ENCODE measurements at regions not wholly inside any gene's neighbourhood (a gene's known extent, or its start where the extent isn't known, plus 50 kb on each side); places are given as distances from the start of the nearest gene placed in this dataset.
"Not testable (repeated sequence)": the region's sequence is repeated elsewhere in the genome, so short reads cannot be mapped to it uniquely, and the experiment has no call there.

- H3K9me3 ChIP-seq, result no peaks in the 10 kb centered on the region
- ATAC-seq (no peak), DNase-seq (no peak)
- no peaks in the 10 kb centered on the region for H3K36me3 ChIP-seq
- H3K4me3 ChIP-seq, result no peak overlapping the region
- H3K4me1 ChIP-seq, result no peaks in the 10 kb centered on the region
- WGBS (ENCODE audit: insufficient coverage, low coverage, low lambda C conversion rate, missing lambda C conversion rate), result 30% methylated on average over 1 of the region's 1 CpG
- H3K27me3 ChIP-seq, result no peaks in the 10 kb centered on the region
- intact Hi-C loops (cut with DNase I), result no loop called here
- TF ChIP-seq, protein P1, sequence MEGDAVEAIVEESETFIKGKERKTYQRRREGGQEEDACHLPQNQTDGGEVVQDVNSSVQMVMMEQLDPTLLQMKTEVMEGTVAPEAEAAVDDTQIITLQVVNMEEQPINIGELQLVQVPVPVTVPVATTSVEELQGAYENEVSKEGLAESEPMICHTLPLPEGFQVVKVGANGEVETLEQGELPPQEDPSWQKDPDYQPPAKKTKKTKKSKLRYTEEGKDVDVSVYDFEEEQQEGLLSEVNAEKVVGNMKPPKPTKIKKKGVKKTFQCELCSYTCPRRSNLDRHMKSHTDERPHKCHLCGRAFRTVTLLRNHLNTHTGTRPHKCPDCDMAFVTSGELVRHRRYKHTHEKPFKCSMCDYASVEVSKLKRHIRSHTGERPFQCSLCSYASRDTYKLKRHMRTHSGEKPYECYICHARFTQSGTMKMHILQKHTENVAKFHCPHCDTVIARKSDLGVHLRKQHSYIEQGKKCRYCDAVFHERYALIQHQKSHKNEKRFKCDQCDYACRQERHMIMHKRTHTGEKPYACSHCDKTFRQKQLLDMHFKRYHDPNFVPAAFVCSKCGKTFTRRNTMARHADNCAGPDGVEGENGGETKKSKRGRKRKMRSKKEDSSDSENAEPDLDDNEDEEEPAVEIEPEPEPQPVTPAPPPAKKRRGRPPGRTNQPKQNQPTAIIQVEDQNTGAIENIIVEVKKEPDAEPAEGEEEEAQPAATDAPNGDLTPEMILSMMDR (IDR thresholded peaks at IDR 0.05), result no peak
- H3K27ac ChIP-seq, result no peak overlapping the region
These were observed 1623.4 kb downstream of the EFNA5 start for GRCh38 chr5:106047341-106047740.

GRCh38 chr5:106032069-106032468 lies 1638.7 kb downstream of the EFNA5 start:
- H3K4me1 ChIP-seq; H3K27me3 ChIP-seq; H3K36me3 ChIP-seq; ATAC-seq; H3K27ac ChIP-seq; intact Hi-C loops (cut with DNase I); DNase-seq; H3K4me3 ChIP-seq; H3K9me3 ChIP-seq: not testable (repeated sequence)
- WGBS (ENCODE audit: insufficient coverage, low coverage, low lambda C conversion rate, missing lambda C conversion rate), result 0% methylated on average over 1 of the region's 2 CpGs

DNA sequence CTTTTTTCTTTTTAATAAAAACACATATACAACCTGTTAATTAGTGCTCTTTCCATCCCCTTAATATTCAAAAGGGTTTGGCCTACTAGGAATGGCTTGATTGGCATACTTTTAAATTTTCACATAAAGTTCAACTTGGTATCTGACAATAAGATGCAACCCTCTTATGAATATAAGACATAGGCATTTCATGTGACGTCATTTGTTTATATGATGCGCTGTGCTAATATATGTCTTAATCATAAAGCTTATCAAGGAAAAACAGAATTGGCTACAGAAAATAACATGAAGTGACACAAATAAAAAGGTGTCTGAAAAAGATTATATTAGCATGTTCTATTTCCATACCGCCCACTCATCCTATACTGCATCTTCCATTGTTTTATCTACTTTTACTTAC lies 1642.4 kb downstream of the EFNA5 start:
- TF ChIP-seq, protein P1 (IDR thresholded peaks at IDR 0.05), result no peak
- TF ChIP-seq POLR2A (IDR thresholded peaks at IDR 0.05), result no peak
- WGBS (ENCODE audit: insufficient coverage, low coverage, low lambda C conversion rate, missing lambda C conversion rate), result 50% methylated on average over 3 of the region's 3 CpGs
- Histone ChIP-seq H3K27ac (no peak overlapping the region), H3K36me3 (no peaks in the 10 kb centered on the region), H3K4me3 (no peak overlapping the region), H3K4me1 (no peaks in the 10 kb centered on the region), H3K9me3 (no peaks in the 10 kb centered on the region), H3K27me3 (no peaks in the 10 kb centered on the region)
- intact Hi-C loops (cut with DNase I), result no loop called here
- ATAC-seq (no peak), DNase-seq (no peak)

- Histone ChIP-seq H3K27ac (no peak overlapping the region), H3K4me3 (no peak overlapping the region), H3K9me3 (no peaks in the 10 kb centered on the region), H3K4me1 (no peaks in the 10 kb centered on the region), H3K36me3 (no peaks in the 10 kb centered on the region), H3K27me3 (no peaks in the 10 kb centered on the region)
- 56% methylated on average over 1 of the region's 1 CpG for WGBS (ENCODE audit: insufficient coverage, low coverage, low lambda C conversion rate, missing lambda C conversion rate)
- no peak for DNase-seq
- TF ChIP-seq, protein P1 (IDR thresholded peaks at IDR 0.05), result no peak
- no peak for TF ChIP-seq POLR2A (IDR thresholded peaks at IDR 0.05)
- ATAC-seq, result no peak
- intact Hi-C loops (cut with DNase I), result no loop called here
These were observed 1649.8 kb downstream of the EFNA5 start for GRCh38 chr5:106020894-106021293.

GRCh38 chr5:106019261-106019660 lies 1651.5 kb downstream of the EFNA5 start:
- TF ChIP-seq, protein P1 (IDR thresholded peaks at IDR 0.05), result no peak
- no peak for TF ChIP-seq POLR2A (IDR thresholded peaks at IDR 0.05)
- Histone ChIP-seq H3K36me3 (no peaks in the 10 kb centered on the region), H3K27ac (no peak overlapping the region), H3K9me3 (no peaks in the 10 kb centered on the region), H3K4me1 (no peaks in the 10 kb centered on the region), H3K4me3 (no peak overlapping the region), H3K27me3 (no peaks in the 10 kb centered on the region)
- ATAC-seq (no peak), DNase-seq (no peak)
- intact Hi-C loops (cut with DNase I), result no loop called here

Measured in right lobe of liver (tissue), 6 donors.